HCT116 (cell line): ENCODE measurements at regions not wholly inside any gene's neighbourhood (a gene's known extent, or its start where the extent isn't known, plus 50 kb on each side); places are given as distances from the start of the nearest gene placed in this dataset.

Experiments used
- ATAC-seq: fragments of 200-7000 bp; cut with Tn5 transposase; 2 replicates; pipeline ENCODE4 v1.9.1; 2020; ENCODE audit warnings: mild to moderate bottlenecking, moderate library complexity
- BruUV-seq: library from RNA; stranded (reverse); fragments of 400-500 nt; replicated peaks from 2 replicates; lab custom pipeline; 2021; lab: Mats Ljungman, UMichigan
- CTCF ChIA-PET: fragments of 300-600 bp; sonication (Branson Sonifier 250); formaldehyde crosslinking; loops from one replicate; lab custom pipeline; 2021; ENCODE audit warnings: antibody characterized with exemption; lab: Charles Lee
- POLR2A ChIA-PET: fragments of 300-600, 350-600 bp; sonication (Branson Sonifier 250); formaldehyde crosslinking; loops from one replicate; lab custom pipeline; 2021; ENCODE audit warnings: antibody characterized with exemption; lab: Charles Lee
- RAD21 ChIA-PET, 2 experiments: fragments of 300-600 bp; sonication (Branson Sonifier 250); formaldehyde crosslinking; loops; one replicate each; lab custom pipeline; 2023; ENCODE audit warnings: low total read pairs in 2 of 2; ENCODE audit not compliant: uncharacterized antibody in 2 of 2, unreplicated experiment in 2 of 2, low non-redundant PET in 1 of 2; lab: Charles Lee
- DNase-seq: peaks from one replicate; pipeline ENCODE4 v3.0.0-alpha.2; 2010; ENCODE audit warnings: low read depth, low spot score
- H2AFZ ChIP-seq: fragments of 200-600 bp; shearing (Covaris generic), sonication (generic); 2 replicates; pipeline ENCODE4 v1.6.1; 2017; ENCODE audit warnings: low read depth, mixed run types, mixed read lengths, antibody characterized with exemption, low read length; ENCODE audit not compliant: poor library complexity, severe bottlenecking
- H3K27ac ChIP-seq: 2 replicates; pipeline ENCODE4 v1.5.1; 2012; ENCODE audit warnings: low read depth, low read length
- H3K27me3 ChIP-seq: fragments of 200-600 bp; sonication (generic); 2 replicates; pipeline ENCODE4 v1.6.1; 2016; ENCODE audit warnings: mixed run types, low read length, mixed read lengths; ENCODE audit not compliant: insufficient read depth
- H3K36me3 ChIP-seq, 2 experiments: fragments of 200-500 bp in 1 of 2; fragments of 200-600 bp in 1 of 2; sonication (Bioruptor generic) in 1 of 2; sonication (generic) in 1 of 2; 2 replicates each; pipeline versions ENCODE4 v1.5.1 to v1.6.1; 2014 to 2016; ENCODE audit warnings: low read length in 2 of 2, inconsistent platforms in 1 of 2, mixed read lengths in 1 of 2, mixed run types in 1 of 2; ENCODE audit not compliant: insufficient read depth in 2 of 2, control insufficient read depth in 1 of 2
- H3K4me1 ChIP-seq, 2 experiments: fragments of 200-600 bp in 1 of 2; sonication (generic) in 1 of 2; 2 replicates each; pipeline versions ENCODE4 v1.5.1 to v1.6.1; 2012 to 2017; ENCODE audit warnings: low read length in 2 of 2, inconsistent platforms in 1 of 2, mild to moderate bottlenecking in 1 of 2, mixed read lengths in 1 of 2, mixed run types in 1 of 2, moderate library complexity in 1 of 2; ENCODE audit not compliant: insufficient read depth in 2 of 2, control insufficient read depth in 1 of 2
- H3K4me2 ChIP-seq: fragments of 200-600 bp; sonication (generic); 2 replicates; pipeline ENCODE4 v1.6.1; 2017; ENCODE audit warnings: mixed run types, low read length, mixed read lengths
- H3K4me3 ChIP-seq, 2 experiments: fragments of 200-600 bp in 1 of 2; sonication (generic) in 1 of 2; replicated peaks in 1 of 2; 2 replicates each; pipeline ENCODE4 v1.5.1; 2011 to 2016; ENCODE audit warnings: low read length in 2 of 2, control low read depth in 1 of 2, low read depth in 1 of 2, mild to moderate bottlenecking in 1 of 2, mixed read lengths in 1 of 2, mixed run types in 1 of 2
- H3K79me2 ChIP-seq: fragments of 200-600 bp; sonication (generic); 2 replicates; pipeline ENCODE4 v1.6.1; 2017; ENCODE audit warnings: mild to moderate bottlenecking, mixed run types, low read length, moderate library complexity, mixed read lengths; ENCODE audit not compliant: insufficient read depth
- H3K9ac ChIP-seq: fragments of 200-600 bp; sonication (generic); 2 replicates; pipeline ENCODE4 v1.6.1; 2016; ENCODE audit warnings: low read length, mixed read lengths
- H3K9me2 ChIP-seq: fragments of 200-600 bp; sonication (generic), shearing (Covaris generic); 2 replicates; pipeline ENCODE4 v1.6.1; 2017; ENCODE audit warnings: mixed run types, mild to moderate bottlenecking, moderate library complexity; ENCODE audit not compliant: insufficient read depth
- H3K9me3 ChIP-seq, 2 experiments: fragments of 200-500 bp in 1 of 2; fragments of 200-600 bp in 1 of 2; sonication (Bioruptor generic) in 1 of 2; sonication (generic) in 1 of 2; 2 replicates each; pipeline ENCODE4 v1.6.1; 2014 to 2017; ENCODE audit warnings: low read length in 2 of 2, mixed read lengths in 2 of 2, inconsistent platforms in 1 of 2, low read depth in 1 of 2, mild to moderate bottlenecking in 1 of 2, mixed run types in 1 of 2, moderate library complexity in 1 of 2; ENCODE audit not compliant: control insufficient read depth in 1 of 2, insufficient read depth in 1 of 2
- H4K20me1 ChIP-seq: fragments of 200-600 bp; sonication (generic), shearing (Covaris generic); 2 replicates; pipeline ENCODE4 v1.6.1; 2017; ENCODE audit warnings: mixed run types, mild to moderate bottlenecking, moderate library complexity; ENCODE audit not compliant: insufficient read depth
- CTCF ChIP-seq, 3 experiments: fragments of 200-600 bp in 1 of 3; sonication (generic) in 1 of 3; IDR thresholded peaks in 2 of 3; conservative IDR thresholded peaks in 1 of 3; 2 replicates each; pipeline ENCODE4 v1.5.1; 2012 to 2017; ENCODE audit warnings: low read depth in 2 of 3, low read length in 2 of 3, antibody characterized with exemption in 1 of 3, borderline replicate concordance in 1 of 3, control low read depth in 1 of 3, mild to moderate bottlenecking in 1 of 3, mixed read lengths in 1 of 3, mixed run types in 1 of 3, moderate library complexity in 1 of 3; ENCODE audit not compliant: insufficient read depth in 1 of 3
- EGR1 ChIP-seq: IDR thresholded peaks from 2 replicates; pipeline ENCODE4 v1.6.1; 2012; ENCODE audit warnings: low read depth
- ELF1 ChIP-seq: IDR thresholded peaks from 2 replicates; pipeline ENCODE4 v1.6.1; 2012; ENCODE audit warnings: low read depth, borderline replicate concordance
- EZH2phosphoT487 ChIP-seq: fragments of 200-600 bp; IDR thresholded peaks from 2 replicates; pipeline ENCODE4 v1.6.1; 2018; ENCODE audit warnings: antibody characterized with exemption, borderline replicate concordance
- FOSL1 ChIP-seq: IDR thresholded peaks from 2 replicates; pipeline ENCODE4 v1.6.1; 2012; ENCODE audit warnings: low read depth
- POLR2A ChIP-seq: IDR thresholded peaks from 2 replicates; pipeline ENCODE4 v1.7.0; 2011; ENCODE audit warnings: borderline replicate concordance; ENCODE audit not compliant: insufficient read depth, insufficient read length; ENCODE audit errors: extremely low read depth
- ZNF274 ChIP-seq: fragments of 200-500 bp; sonication (Bioruptor generic); IDR thresholded peaks from 2 replicates; pipeline ENCODE4 v1.6.1; 2014; ENCODE audit warnings: mild to moderate bottlenecking, low read depth, low read length, inconsistent platforms
- intact Hi-C: fragments of 100-400 bp; cut with micrococcal nuclease; formaldehyde crosslinking; loops from 2 replicates; pipeline ENCODE4 v1.10.0; 2022
- TF ChIP-seq, protein P1 (sequence below): IDR thresholded peaks from 2 replicates; pipeline ENCODE4 v1.6.1; 2011; ENCODE audit warnings: mild to moderate bottlenecking, low read length, moderate library complexity; ENCODE audit not compliant: insufficient replicate concordance; ENCODE audit errors: extremely low read depth

- no TSS peak for BruUV-seq
- Histone ChIP-seq H3K9ac (no peak overlapping the region), H4K20me1 (no peaks in the 10 kb centered on the region), H3K4me1 (no peaks in the 10 kb centered on the region), H3K79me2 (no peaks in the 10 kb centered on the region), H3K9me2 (no peaks in the 10 kb centered on the region), H2AFZ (no peak overlapping the region), H3K9me3 (no peaks in the 10 kb centered on the region), H3K4me3 (no peak overlapping the region), H3K36me3 (no peaks in the 10 kb centered on the region), H3K27me3 (no peaks in the 10 kb centered on the region), H3K27ac (no peak overlapping the region), H3K4me2 (no peak overlapping the region)
- no peak for ATAC-seq
- CTCF ChIA-PET = no interaction called here
- no peak for DNase-seq
- POLR2A ChIA-PET = no interaction called here
- intact Hi-C loops = no loop called here
- RAD21 ChIA-PET = no interaction called here
- no peak for TF ChIP-seq CTCF (IDR thresholded peaks at IDR 0.05 in 2 of 3, conservative IDR thresholded peaks at IDR 0.05 in 1 of 3; ENCODE audit: borderline replicate concordance in 1 of 3, insufficient read depth in 1 of 3, low read depth in 2 of 3, low read length in 2 of 3)
- no peak for TF ChIP-seq EZH2phosphoT487
- no peak for TF ChIP-seq POLR2A
Observed at GRCh38 chr5:91978221-91978882, 595.2 kb upstream of the ARRDC3 start.

- H3K9me2 ChIP-seq = no peaks in the 10 kb centered on the region
- no peak overlapping the region for H3K4me3 ChIP-seq
- no peaks in the 10 kb centered on the region for H3K4me1 ChIP-seq
- ChIA-PET POLR2A (no interaction called here), RAD21 (no interaction called here), CTCF (no interaction called here)
- no peak overlapping the region for H3K9ac ChIP-seq
- intact Hi-C loops = no loop called here
- no peaks in the 10 kb centered on the region for H3K9me3 ChIP-seq
- ATAC-seq (no peak), DNase-seq (no peak)
- TF ChIP-seq FOSL1 = no peak
- TF ChIP-seq, protein P1, sequence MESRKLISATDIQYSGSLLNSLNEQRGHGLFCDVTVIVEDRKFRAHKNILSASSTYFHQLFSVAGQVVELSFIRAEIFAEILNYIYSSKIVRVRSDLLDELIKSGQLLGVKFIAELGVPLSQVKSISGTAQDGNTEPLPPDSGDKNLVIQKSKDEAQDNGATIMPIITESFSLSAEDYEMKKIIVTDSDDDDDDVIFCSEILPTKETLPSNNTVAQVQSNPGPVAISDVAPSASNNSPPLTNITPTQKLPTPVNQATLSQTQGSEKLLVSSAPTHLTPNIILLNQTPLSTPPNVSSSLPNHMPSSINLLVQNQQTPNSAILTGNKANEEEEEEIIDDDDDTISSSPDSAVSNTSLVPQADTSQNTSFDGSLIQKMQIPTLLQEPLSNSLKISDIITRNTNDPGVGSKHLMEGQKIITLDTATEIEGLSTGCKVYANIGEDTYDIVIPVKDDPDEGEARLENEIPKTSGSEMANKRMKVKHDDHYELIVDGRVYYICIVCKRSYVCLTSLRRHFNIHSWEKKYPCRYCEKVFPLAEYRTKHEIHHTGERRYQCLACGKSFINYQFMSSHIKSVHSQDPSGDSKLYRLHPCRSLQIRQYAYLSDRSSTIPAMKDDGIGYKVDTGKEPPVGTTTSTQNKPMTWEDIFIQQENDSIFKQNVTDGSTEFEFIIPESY = no peak
- no peak for TF ChIP-seq EGR1
- TF ChIP-seq ZNF274 = no peak
- TF ChIP-seq ELF1 = no peak
- no peaks in the 10 kb centered on the region for H3K79me2 ChIP-seq
- no peaks in the 10 kb centered on the region for H4K20me1 ChIP-seq
- H3K36me3 ChIP-seq = no peaks in the 10 kb centered on the region
- no peak overlapping the region for H2AFZ ChIP-seq
- H3K4me2 ChIP-seq = no peak overlapping the region
- BruUV-seq = no TSS peak
- no peaks in the 10 kb centered on the region for H3K27me3 ChIP-seq
- H3K27ac ChIP-seq = no peak overlapping the region
Observed at GRCh38 chr5:91977579-91977978, 594.5 kb upstream of the ARRDC3 start.
